Thoracic aorta (tissue), 2 donors: ENCODE measurements at regions not wholly inside any gene's neighbourhood (a gene's known extent, or its start where the extent isn't known, plus 50 kb on each side); places are given as distances from the start of the nearest gene placed in this dataset.
"Not testable (repeated sequence)": the region's sequence is repeated elsewhere in the genome, so short reads cannot be mapped to it uniquely, and the experiment has no call there.

ENCODE experiments used
- ATAC-seq: fragments of 150-250 bp; one replicate; pipeline ENCODE4 v1.8.0; 2017; ENCODE audit warnings: low read depth; ENCODE audit not compliant: insufficient number of reproducible peaks, low FRiP score
- DNase-seq: peaks from one replicate; pipeline ENCODE4 v3.0.0-alpha.2; 2020; ENCODE audit warnings: low spot score
- H3K27ac ChIP-seq, 2 donors: fragments of 200-600 bp; sonication (generic); 1 replicate in 1 of 2; 2 replicates in 1 of 2; pipeline ENCODE4 v1.5.1; 2016; ENCODE audit warnings: mild to moderate bottlenecking in 2 of 2, moderate library complexity in 2 of 2
- H3K27me3 ChIP-seq: fragments of 200-600 bp; sonication (generic); replicated peaks from 2 replicates; pipeline ENCODE4 v1.6.0; 2016; ENCODE audit warnings: mild to moderate bottlenecking; ENCODE audit not compliant: insufficient read depth
- H3K36me3 ChIP-seq: fragments of 200-600 bp; sonication (generic); one replicate; pipeline ENCODE4 v1.5.1; 2016
- H3K4me1 ChIP-seq, 2 donors: fragments of 200-600 bp; sonication (generic); 1 replicate in 1 of 2; 2 replicates in 1 of 2; pipeline versions ENCODE4 v1.5.1 to v1.6.0; 2016; ENCODE audit warnings: low read depth in 2 of 2, mild to moderate bottlenecking in 1 of 2; ENCODE audit not compliant: control insufficient read depth in 1 of 2
- H3K4me3 ChIP-seq: fragments of 200-600 bp; sonication (generic); 2 replicates; pipeline ENCODE4 v1.5.1; 2016; ENCODE audit warnings: mild to moderate bottlenecking
- H3K9me3 ChIP-seq: fragments of 200-600 bp; sonication (generic); 2 replicates; pipeline ENCODE4 v1.5.1; 2016
- TF ChIP-seq, protein P1 (sequence below): fragments of 200-600 bp; sonication (generic); IDR thresholded peaks from one replicate; pipeline ENCODE4 v1.5.1; 2019; ENCODE audit warnings: antibody characterized with exemption

DNA sequence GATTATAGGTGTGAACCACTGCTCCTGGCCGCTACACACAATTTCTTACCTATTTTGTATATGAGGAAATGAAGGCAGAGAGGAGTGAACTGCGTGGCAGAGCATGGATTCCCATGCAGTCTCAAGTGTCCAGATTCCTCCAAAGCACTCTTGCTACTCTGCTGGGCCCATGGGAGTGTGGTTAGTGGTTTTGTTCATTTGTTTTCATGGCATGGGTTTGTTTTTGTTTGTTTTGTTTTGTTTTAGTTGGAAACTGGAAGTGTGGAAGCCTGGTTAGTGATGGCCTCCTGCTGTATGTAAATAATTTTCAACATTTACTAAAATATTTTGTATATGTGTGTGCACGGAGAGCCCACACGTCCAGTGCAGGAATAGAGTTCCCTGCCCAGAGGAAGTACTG, 61.3 kb upstream of the LRCH1 start:
- Histone ChIP-seq H3K9me3 (no peaks in the 10 kb centered on the region), H3K36me3 (no peaks in the 10 kb centered on the region), H3K4me3 (no peak overlapping the region), H3K27me3 (no peaks in the 10 kb centered on the region), H3K27ac (peak overlapping the region in 1 of 2 donors; percentile 41), H3K4me1 (peaks cover 0 to 49% of the 10 kb centered on the region in 2 donors)
- DNase-seq = no peak
- TF ChIP-seq, protein P1, sequence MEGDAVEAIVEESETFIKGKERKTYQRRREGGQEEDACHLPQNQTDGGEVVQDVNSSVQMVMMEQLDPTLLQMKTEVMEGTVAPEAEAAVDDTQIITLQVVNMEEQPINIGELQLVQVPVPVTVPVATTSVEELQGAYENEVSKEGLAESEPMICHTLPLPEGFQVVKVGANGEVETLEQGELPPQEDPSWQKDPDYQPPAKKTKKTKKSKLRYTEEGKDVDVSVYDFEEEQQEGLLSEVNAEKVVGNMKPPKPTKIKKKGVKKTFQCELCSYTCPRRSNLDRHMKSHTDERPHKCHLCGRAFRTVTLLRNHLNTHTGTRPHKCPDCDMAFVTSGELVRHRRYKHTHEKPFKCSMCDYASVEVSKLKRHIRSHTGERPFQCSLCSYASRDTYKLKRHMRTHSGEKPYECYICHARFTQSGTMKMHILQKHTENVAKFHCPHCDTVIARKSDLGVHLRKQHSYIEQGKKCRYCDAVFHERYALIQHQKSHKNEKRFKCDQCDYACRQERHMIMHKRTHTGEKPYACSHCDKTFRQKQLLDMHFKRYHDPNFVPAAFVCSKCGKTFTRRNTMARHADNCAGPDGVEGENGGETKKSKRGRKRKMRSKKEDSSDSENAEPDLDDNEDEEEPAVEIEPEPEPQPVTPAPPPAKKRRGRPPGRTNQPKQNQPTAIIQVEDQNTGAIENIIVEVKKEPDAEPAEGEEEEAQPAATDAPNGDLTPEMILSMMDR = no peak
- ATAC-seq = no peak

DNA sequence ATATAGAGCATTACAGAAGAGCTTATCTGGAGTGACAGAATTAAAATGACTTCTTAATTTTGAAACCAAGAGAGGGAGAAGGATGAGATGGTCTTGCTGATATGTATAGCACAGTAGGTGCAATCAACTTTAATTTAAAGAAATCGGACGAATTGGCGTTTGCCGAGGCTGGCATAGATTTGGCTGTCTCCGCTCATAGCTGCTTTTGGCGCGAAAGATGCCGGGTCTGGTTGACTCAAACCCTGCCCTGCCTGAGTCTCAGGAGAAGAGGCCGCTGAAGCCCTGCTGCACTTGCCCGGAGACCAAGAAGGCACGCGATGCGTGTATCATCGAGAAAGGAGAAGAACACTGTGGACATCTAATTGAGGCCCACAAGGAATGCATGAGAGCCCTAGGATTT, 62.3 kb upstream of the LRCH1 start:
- ATAC-seq, H3K27me3 ChIP-seq, H3K9me3 ChIP-seq, DNase-seq, H3K4me3 ChIP-seq, H3K36me3 ChIP-seq: not testable (repeated sequence)
- Histone ChIP-seq H3K27ac (peak overlapping the region; percentile 78 to 80), H3K4me1 (peaks cover 0 to 41% of the 10 kb centered on the region in 2 donors)

DNA sequence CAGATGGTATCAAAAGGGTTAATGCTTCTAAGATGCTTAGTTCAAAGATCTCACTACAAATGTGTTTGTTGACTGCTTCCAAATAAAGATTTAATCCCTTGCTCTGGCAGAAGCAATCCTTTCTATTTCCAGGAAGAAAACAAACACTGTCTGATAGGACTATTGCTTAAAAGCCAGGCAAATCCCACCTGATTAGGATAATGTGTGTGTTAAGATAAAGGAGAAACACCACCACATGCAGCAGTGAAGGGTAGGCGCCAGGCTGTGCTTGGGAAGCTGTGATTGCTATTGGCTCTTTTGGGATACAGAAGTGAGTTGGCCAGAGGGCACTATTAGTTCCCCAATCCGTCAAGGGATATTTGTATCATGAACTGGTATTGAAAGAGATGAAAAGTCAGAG, 62.8 kb upstream of the LRCH1 start:
- peak overlapping the region; percentile 61 for H3K4me3 ChIP-seq
- peaks cover 7% of the 10 kb centered on the region for H3K9me3 ChIP-seq
- no peak for DNase-seq
- peaks cover 0 to 37% of the 10 kb centered on the region in 2 donors for H3K4me1 ChIP-seq
- TF ChIP-seq, protein P1 = no peak
- no peaks in the 10 kb centered on the region for H3K27me3 ChIP-seq
- no peak for ATAC-seq
- peak overlapping the region; percentile 78 to 80 for H3K27ac ChIP-seq
- no peaks in the 10 kb centered on the region for H3K36me3 ChIP-seq

DNA sequence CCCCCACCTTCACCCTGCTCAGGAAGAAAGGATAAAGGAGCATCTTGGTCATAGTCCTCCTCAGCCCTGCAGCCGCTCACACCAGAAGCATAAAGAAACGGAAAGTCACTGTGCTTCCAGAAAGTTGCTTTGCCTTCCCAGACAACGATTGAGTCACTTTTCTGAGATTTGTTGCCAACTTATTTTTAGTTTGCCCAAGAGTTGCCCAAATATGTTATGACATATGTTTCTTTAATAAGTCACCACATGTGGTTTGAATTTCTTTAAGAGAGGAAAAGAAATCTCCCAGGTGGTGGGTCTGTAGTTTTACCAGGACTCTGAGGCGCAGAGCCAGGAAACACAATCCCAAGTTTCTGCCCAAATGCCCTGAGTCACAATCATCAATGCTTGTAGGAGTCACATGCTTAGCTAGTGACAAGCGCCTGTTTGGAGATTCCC, 63.4 kb upstream of the LRCH1 start:
- Histone ChIP-seq H3K9me3 (peaks cover 12% of the 10 kb centered on the region), H3K27me3 (no peaks in the 10 kb centered on the region), H3K4me3 (peak overlapping the region; percentile 61), H3K4me1 (peaks cover 0 to 32% of the 10 kb centered on the region in 2 donors), H3K36me3 (no peaks in the 10 kb centered on the region), H3K27ac (peak overlapping the region; percentile 78 to 80)
- DNase-seq (peak; percentile 62), ATAC-seq (peak; percentile 96)
- TF ChIP-seq, protein P1 = no peak

DNA sequence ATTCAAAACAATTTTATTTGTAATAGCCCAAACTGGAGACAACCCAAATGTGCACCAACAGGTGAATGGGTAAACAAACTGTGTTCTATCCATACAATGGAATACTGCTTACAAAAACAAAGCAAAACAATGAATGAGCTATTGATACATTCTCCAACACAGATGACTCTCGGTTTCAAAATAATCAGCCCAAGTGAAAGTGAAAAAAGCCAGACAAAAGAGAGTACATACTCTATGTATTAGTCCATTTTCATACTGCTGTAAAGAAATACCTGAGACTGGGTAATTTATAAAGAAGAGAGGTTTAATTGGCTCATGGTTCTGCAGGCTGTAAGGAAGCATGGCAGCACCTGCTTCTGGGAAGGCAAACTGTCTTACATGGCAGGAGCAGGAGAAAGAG, 65.2 kb upstream of the LRCH1 start:
- Histone ChIP-seq H3K36me3 (no peaks in the 10 kb centered on the region), H3K9me3 (peaks cover 23% of the 10 kb centered on the region), H3K27ac (no peak overlapping the region), H3K4me3 (no peak overlapping the region), H3K27me3 (no peaks in the 10 kb centered on the region), H3K4me1 (peaks cover 0 to 25% of the 10 kb centered on the region in 2 donors)
- TF ChIP-seq, protein P1 = no peak
- no peak for ATAC-seq
- DNase-seq = no peak

DNA sequence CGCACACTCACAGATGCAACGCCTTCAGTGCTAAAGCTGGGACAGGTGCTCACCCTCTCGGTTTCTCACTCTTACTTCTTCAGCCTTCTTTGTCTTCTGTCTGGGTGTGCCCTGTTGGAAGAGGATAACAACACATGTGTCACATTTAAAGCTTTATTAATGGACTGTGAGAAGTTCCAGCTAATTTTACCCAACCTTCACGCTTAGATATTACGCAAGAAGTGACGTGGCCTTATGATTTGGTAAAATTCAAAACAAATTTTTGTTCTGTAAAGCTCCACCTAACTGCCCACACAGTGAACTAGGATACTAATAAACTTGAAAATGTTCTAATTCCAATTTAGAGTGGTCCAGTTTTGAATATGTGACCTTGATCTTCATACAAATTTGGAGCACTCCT, 66.7 kb upstream of the LRCH1 start:
- no peak for DNase-seq
- TF ChIP-seq, protein P1 = no peak
- Histone ChIP-seq H3K27ac (no peak overlapping the region), H3K36me3 (no peaks in the 10 kb centered on the region), H3K4me3 (no peak overlapping the region), H3K4me1 (peaks cover 0 to 25% of the 10 kb centered on the region in 2 donors), H3K9me3 (peaks cover 23% of the 10 kb centered on the region), H3K27me3 (no peaks in the 10 kb centered on the region)
- no peak for ATAC-seq
